ENCODE measurements at regions not wholly inside any gene's neighbourhood (a gene's known extent, or its start where the extent isn't known, plus 50 kb on each side); places are given as distances from the start of the nearest gene placed in this dataset.
"Not testable (repeated sequence)": the region's sequence is repeated elsewhere in the genome, so short reads cannot be mapped to it uniquely, and the experiment has no call there.

DNA sequence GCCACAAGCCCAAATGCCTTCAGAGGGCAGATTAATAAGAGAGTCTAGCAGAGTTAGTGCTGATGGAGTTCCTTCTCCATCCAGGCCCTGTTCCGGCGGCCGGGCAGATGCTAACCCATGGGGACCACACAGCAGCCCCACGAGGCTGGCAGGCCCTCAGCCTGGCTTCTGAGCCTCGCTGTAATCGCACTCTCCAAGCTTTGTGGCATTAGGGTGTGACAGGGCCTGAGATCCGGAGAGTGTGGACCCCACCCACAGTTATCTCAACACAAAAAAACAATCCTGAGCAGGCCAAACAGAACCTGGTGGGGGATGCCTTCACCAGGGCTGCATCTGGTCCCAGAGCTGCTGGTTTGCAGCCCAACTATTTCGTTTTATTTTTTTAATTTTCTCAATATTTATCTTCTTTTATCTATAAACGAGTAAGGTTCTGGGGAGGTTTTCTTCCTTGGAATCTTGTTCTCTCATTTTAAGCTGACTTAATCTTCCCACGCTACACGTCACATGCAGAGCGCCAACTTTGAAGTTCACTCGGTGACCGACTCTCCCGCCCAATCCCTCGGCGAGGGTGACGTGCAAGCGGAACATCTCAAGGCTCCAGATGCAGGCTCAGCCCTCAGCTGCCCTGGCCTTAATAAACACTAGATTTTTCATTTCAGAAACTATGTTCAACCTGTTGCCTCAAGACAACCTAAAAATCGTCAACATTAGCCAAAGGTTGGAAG is 372.4 kb downstream of the BCL2L11 start:
- H3K4me3 ChIP-seq; H3K27ac ChIP-seq; H3K36me3 ChIP-seq (ENCODE audit: low read depth, missing control alignments); H3K9me3 ChIP-seq; intact Hi-C loops (cut with DNase I; ENCODE audit: low total_unique reads); H3K27me3 ChIP-seq; DNase-seq; H3K4me1 ChIP-seq: not testable (repeated sequence)
- 94% methylated on average over 7 of the region's 20 CpGs; no CpG with 5 or more reads in 1 of the 2 donors for WGBS, 2 donors

DNA sequence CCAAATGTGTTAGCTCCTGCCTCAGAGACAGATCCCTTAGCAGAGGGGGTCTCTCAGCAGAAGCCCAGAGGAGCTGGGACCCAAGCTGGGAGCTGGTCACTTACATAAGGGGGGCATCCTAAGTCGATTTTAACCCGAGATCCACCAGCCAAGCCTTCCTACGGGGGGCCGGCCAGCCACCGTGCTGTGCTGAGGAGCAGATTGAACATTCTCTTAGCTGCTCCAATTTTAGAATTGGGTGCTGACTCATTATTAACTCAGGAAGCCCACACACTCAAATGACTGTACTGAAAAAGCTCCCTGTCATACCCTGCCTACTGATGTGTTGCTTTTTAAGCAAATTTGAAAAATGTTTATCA is 373.0 kb downstream of the BCL2L11 start:
- H3K27ac ChIP-seq; H3K9me3 ChIP-seq; intact Hi-C loops (cut with DNase I; ENCODE audit: low total_unique reads); H3K4me3 ChIP-seq; H3K36me3 ChIP-seq (ENCODE audit: low read depth, missing control alignments); H3K27me3 ChIP-seq; H3K4me1 ChIP-seq; DNase-seq: not testable (repeated sequence)
- WGBS, 2 donors: 60 to 62% methylated on average over 5 of the region's 5 CpGs

DNA sequence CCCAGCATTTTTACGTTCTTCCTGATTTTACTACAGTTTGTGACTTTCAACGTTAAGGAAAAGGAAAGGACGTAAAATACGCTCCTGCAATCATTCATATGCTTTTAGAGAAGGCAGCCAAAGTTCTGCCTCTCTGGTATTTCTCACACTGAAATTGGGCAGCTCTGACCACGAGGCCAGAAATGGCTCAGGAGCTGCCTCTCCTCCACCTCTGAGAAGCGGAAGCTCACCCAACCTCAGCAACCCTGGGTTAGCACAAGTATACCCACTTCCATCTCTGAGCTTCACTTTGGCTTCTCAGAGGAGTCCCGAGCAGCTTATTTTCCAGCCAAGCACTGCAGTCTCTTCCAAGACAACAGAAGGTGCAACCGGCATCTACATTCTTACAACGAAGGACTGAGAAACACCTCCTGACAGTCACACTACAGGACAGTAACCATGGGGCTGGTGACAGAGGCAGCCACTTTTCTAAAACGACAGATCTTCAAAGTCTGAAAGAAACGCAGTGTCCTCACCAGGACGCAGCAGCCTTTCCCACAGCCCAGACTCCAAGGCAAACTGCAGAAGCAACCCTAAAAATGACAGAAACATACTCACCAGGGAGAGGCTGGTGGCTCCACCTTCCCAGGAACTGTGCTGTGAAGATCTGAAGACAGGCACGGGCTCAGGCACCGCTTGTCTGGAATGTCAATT is 373.7 kb downstream of the BCL2L11 start:
- intact Hi-C loops (cut with DNase I; ENCODE audit: low total_unique reads); H3K27me3 ChIP-seq; H3K4me1 ChIP-seq; H3K9me3 ChIP-seq; H3K4me3 ChIP-seq; H3K36me3 ChIP-seq (ENCODE audit: low read depth, missing control alignments); H3K27ac ChIP-seq; DNase-seq: not testable (repeated sequence)
- 33 to 52% methylated on average over 3 to 10 of the region's 14 CpGs for WGBS, 2 donors

DNA sequence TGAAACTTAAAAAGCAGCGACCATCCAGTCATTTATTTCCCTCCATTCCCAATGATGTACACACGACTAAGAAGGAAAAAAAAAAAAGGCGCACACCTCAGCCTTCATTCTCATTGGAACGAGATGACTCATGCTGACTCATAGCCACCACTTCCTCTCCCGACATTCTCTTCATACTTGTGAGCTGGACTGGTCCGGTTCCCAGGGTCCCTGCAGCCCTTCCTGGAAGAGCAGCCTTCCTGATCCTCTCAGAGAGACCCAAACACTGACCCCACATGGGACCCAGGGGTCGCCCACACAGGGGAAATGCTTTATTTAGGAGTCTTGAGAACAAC is 374.2 kb downstream of the BCL2L11 start:
- not testable (repeated sequence) for H3K27ac ChIP-seq

DNA sequence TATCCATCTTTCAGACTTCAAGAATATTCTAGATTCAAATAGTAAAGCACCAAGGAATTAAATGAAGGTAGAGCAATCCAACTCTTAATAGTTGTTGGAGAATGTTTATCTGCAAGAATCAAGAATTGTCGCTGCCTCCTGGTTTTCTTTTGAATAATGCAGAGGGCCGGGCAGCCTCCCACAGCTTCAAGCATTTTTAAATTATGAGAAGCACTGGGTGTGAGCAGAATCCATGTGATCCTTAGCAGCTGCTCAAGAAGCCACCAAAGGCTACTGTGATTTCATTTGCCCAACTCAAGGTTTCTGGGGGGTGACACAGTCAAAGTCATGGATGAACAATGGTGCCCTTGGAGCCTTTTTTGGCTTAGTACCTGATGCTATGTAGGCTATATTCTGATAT is 374.9 kb downstream of the BCL2L11 start:
- H3K27me3 ChIP-seq; H3K9me3 ChIP-seq; intact Hi-C loops (cut with DNase I; ENCODE audit: low total_unique reads); DNase-seq; H3K27ac ChIP-seq; H3K36me3 ChIP-seq (ENCODE audit: low read depth, missing control alignments); H3K4me1 ChIP-seq; H3K4me3 ChIP-seq: not testable (repeated sequence)
- 42 to 76% methylated on average over 2 of the region's 2 CpGs for WGBS, 2 donors

More for the DNA sequence above, 374.2 kb downstream of the BCL2L11 start:
- intact Hi-C loops (cut with DNase I; ENCODE audit: low total_unique reads); DNase-seq; H3K4me1 ChIP-seq; H3K36me3 ChIP-seq (ENCODE audit: low read depth, missing control alignments); H3K27me3 ChIP-seq; H3K4me3 ChIP-seq; H3K9me3 ChIP-seq: not testable (repeated sequence)
- WGBS, 2 donors: 43 to 44% methylated on average over 1 to 5 of the region's 7 CpGs

DNA sequence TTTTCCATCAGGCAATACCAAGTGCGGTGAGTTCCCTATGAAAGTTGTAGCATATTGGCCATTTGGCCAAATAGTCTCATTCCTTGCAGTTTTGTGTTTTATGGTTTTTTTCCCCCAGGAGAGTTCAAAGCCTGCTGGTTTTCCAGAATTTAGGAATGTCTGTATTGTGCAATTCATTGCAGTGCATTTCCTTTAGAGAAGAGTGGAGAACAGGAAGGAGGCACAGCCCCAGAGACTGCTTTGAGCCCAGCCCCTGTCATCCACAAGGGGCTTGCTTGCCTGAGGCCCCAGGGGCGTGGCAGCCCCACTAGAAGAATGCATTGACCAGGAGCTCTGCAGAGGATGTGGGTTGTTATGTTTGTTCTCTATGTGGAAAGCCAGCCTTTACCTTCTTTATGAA is 375.5 kb downstream of the BCL2L11 start:
- WGBS, 2 donors: 46 to 65% methylated on average over 2 of the region's 2 CpGs

DNA sequence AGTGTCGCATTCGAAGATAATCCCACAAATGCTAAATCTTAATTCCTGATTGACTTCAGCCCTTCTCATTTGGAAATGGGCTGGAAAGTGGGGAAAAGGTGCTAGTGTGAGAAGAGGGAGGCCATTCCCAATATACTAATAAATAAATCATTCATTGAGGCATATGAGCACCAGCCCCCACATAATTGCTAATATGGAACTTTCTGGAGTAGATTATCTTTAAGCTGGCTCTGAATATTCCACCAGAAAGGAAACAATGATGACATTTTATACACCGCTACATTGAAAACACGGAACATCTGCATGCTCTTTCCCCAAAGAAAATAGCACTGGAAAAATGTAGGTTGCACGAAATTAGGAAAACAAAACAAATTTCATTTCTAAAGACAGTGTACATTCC is 376.1 kb downstream of the BCL2L11 start:
- intact Hi-C loops (cut with DNase I; ENCODE audit: low total_unique reads); H3K27ac ChIP-seq; H3K27me3 ChIP-seq: not testable (repeated sequence)

More for the DNA sequence above, 375.5 kb downstream of the BCL2L11 start:
- H3K9me3 ChIP-seq; H3K4me1 ChIP-seq; DNase-seq; H3K4me3 ChIP-seq; H3K27me3 ChIP-seq; H3K27ac ChIP-seq; H3K36me3 ChIP-seq (ENCODE audit: low read depth, missing control alignments); intact Hi-C loops (cut with DNase I; ENCODE audit: low total_unique reads): not testable (repeated sequence)

DNA sequence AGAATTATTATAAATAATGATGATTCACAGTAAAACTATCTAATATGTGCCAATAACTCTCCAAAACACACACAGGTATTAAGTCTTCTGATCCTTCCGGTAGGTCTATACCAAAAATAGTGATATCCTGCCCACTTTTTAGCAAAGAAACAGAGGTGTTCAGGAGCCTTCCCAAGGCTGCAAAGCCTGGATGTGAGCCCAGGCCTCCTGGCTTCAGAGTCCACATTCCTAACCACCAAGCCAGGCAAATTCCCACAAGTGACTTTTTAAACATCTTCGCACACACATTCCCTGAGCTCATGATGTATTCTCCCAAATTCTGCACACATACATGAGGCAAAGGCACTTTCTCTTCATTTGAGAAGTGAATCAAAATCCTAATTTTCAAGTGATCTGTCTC is 376.6 kb downstream of the BCL2L11 start:
- H3K27me3 ChIP-seq; intact Hi-C loops (cut with DNase I; ENCODE audit: low total_unique reads); H3K36me3 ChIP-seq (ENCODE audit: low read depth, missing control alignments); H3K4me1 ChIP-seq; H3K27ac ChIP-seq; DNase-seq; H3K4me3 ChIP-seq; H3K9me3 ChIP-seq: not testable (repeated sequence)
- WGBS, 2 donors: 76 to 97% methylated on average over 2 of the region's 2 CpGs

More for the DNA sequence above, 376.1 kb downstream of the BCL2L11 start:
- 89 to 95% methylated on average over 2 to 5 of the region's 5 CpGs for WGBS, 2 donors
- not testable (repeated sequence) for DNase-seq; H3K9me3 ChIP-seq; H3K4me3 ChIP-seq; H3K4me1 ChIP-seq; H3K36me3 ChIP-seq (ENCODE audit: low read depth, missing control alignments)

DNA sequence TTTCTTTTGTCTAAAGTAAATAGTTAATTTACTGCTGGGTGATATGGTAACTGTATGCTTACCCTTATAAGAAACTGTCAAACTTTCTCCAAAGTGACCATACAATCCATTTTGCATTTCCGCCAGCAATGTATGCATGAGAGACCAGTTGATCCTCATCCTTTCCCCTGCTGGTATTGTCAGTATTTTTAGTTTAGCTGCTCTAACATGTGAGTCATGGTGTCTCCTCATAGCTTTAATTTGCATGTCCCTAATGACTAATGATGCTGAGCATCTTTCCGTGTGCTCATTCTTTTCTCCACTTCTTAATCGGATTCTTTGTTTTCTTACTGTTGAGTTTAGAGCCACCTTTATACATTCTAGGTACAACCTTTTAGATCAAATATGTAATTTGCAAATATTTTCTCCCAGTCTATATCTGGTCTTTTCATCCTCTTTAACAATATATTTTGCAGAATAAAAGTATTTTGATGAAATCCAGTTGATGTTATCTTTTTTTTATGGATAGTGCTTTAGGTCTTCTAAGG is 379.9 kb downstream of the BCL2L11 start:
- DNase-seq; H3K9me3 ChIP-seq; intact Hi-C loops (cut with DNase I; ENCODE audit: low total_unique reads); H3K36me3 ChIP-seq (ENCODE audit: low read depth, missing control alignments); H3K4me1 ChIP-seq; H3K27ac ChIP-seq; H3K4me3 ChIP-seq; H3K27me3 ChIP-seq: not testable (repeated sequence)
- WGBS, 2 donors: 100% methylated on average over 2 of the region's 3 CpGs; no CpG with 5 or more reads in 1 of the 2 donors

DNA sequence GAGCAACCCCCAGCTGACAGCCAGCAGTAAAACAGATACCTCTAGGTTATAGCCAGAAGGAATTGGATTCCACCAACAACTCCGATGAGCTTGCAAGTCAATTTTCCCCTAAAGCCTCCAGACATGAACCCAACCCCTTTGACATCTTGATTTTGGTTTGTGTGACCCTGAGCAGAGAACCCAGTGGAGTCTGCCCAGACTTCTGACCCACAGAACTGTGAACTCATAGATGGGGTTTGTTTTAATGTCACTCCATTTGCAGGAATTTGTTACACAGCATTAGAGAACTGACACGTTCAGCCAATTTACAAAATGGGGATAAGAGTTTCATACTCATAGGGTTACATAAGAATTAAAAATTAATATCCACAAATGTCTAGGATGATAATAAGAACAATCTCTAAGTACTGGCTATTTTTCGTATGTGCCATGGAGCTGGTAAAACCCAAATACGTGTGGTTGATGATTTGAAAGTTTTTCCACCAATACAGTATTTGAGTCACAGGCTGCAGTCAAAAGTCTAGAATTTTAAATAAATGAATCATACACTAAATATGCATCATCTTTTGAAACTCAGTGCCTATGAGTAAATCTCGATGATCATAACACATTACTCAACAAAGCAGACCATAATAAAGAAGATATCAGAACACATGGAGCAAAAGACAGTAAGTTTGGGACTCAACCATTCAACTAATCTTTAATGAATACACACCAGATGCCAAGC is 380.0 kb downstream of the ANAPC1 start:
- 81% methylated on average over 2 of the region's 5 CpGs; no CpG with 5 or more reads in 1 of the 2 donors for WGBS, 2 donors
- DNase-seq; intact Hi-C loops (cut with DNase I; ENCODE audit: low total_unique reads); H3K27ac ChIP-seq; H3K4me3 ChIP-seq; H3K4me1 ChIP-seq; H3K27me3 ChIP-seq; H3K36me3 ChIP-seq (ENCODE audit: low read depth, missing control alignments); H3K9me3 ChIP-seq: not testable (repeated sequence)

DNA sequence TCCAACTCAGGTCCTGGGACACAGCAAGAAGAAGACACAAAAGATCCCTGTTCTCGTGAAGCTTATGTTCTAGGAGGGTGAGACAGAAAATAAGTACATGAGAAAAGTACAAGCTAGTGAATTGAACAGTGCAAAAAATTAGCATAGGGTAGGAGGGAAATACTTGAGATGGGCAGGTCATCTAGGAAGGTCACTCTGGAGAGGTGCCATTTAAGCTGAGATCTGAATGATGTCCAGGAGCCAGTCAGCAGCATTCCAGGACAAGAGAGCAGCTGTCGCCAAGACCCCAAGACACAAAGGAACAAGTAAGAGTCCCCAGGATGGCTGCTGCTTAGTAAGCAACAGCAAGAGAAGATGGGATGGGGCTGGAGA is 379.4 kb downstream of the ANAPC1 start:
- H3K4me1 ChIP-seq: not testable (repeated sequence)
- WGBS, 2 donors: 80 to 100% methylated on average over 1 of the region's 2 CpGs

DNA sequence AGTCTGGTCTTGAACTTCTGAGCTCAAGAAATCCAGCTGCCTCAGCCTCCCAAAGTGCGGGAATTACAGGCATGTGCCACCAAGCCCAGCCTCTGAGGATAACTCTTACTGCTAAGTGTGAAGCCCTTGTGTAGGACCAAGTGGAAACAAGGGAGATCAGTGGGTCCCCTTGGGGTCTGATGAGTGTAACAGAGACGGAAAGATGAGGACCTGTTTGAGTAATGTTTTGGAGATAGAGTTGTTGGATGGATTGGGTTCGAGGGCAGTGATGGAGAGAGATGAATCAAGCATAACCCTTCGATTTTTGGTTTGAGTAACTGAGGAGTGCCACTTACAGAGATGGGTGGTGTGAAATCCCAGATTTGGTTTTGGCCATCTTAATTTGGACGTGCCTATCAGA is 378.7 kb downstream of the ANAPC1 start:
- H3K4me1 ChIP-seq; H3K27ac ChIP-seq; H3K9me3 ChIP-seq; intact Hi-C loops (cut with DNase I; ENCODE audit: low total_unique reads); H3K36me3 ChIP-seq (ENCODE audit: low read depth, missing control alignments); DNase-seq; H3K4me3 ChIP-seq; H3K27me3 ChIP-seq: not testable (repeated sequence)
- WGBS, 2 donors: 69 to 83% methylated on average over 3 to 4 of the region's 5 CpGs

More for the DNA sequence above, 379.4 kb downstream of the ANAPC1 start:
- H3K9me3 ChIP-seq; H3K27me3 ChIP-seq; H3K27ac ChIP-seq; H3K36me3 ChIP-seq (ENCODE audit: low read depth, missing control alignments); intact Hi-C loops (cut with DNase I; ENCODE audit: low total_unique reads); H3K4me3 ChIP-seq; DNase-seq: not testable (repeated sequence)
